GM12878 (cell line): ENCODE measurements at regions not wholly inside any gene's neighbourhood (a gene's known extent, or its start where the extent isn't known, plus 50 kb on each side); places are given as distances from the start of the nearest gene placed in this dataset.

Experiments
- ATAC-seq: fragments of 200-7000 bp; cut with Tn5 transposase; 3 replicates; pipeline ENCODE4 v1.9.1; 2020; ENCODE audit warnings: mild to moderate bottlenecking, moderate library complexity
- BruUV-seq: library from RNA; stranded (reverse); fragments of 400-500 nt; replicated peaks from 2 replicates; lab custom pipeline; 2021; lab: Mats Ljungman, UMichigan
- CTCF ChIA-PET: fragments of 300-600 bp; sonication (Branson Sonifier 250); formaldehyde crosslinking; extraction: SDS; loops from one replicate; lab custom pipeline; 2021; ENCODE audit warnings: inconsistent platforms; lab: Yijun Ruan, JAX
- POLR2A ChIA-PET: fragments of 350-600 bp; formaldehyde crosslinking; extraction: SDS; loops from one replicate; lab custom pipeline; 2021; ENCODE audit warnings: inconsistent platforms; lab: Charles Lee
- RAD21 ChIA-PET: fragments of 300-600 bp; sonication (Branson Sonifier 250); formaldehyde crosslinking; loops from one replicate; lab custom pipeline; 2023; ENCODE audit warnings: antibody characterized with exemption; ENCODE audit not compliant: unreplicated experiment; lab: Charles Lee
- SMC1A ChIA-PET: fragments of 300-600 bp; sonication (Branson Sonifier 250); formaldehyde crosslinking; loops from one replicate; lab custom pipeline; 2023; ENCODE audit not compliant: unreplicated experiment, uncharacterized antibody; lab: Charles Lee
- DNase-seq: peaks from one replicate; pipeline ENCODE4 v3.0.0-alpha.2; 2011; ENCODE audit warnings: low read depth, low spot score
- FAIRE-seq: peaks from 3 replicates; lab custom pipeline; 2011; peaks lifted over from hg19 to GRCh38; lab: Jason Lieb, UNC
- H2AFZ ChIP-seq: 2 replicates; pipeline ENCODE4 v1.6.0; 2011; ENCODE audit warnings: low read depth, low read length, control low read depth; ENCODE audit not compliant: control insufficient read depth
- H3K27ac ChIP-seq: 2 replicates; pipeline ENCODE4 v1.5.1; 2011; ENCODE audit warnings: control low read depth; ENCODE audit not compliant: control insufficient read depth, insufficient read depth
- H3K27me3 ChIP-seq, 2 experiments: replicated peaks in 1 of 2; 2 replicates each; pipeline versions ENCODE4 v1.6.0 to v1.6.1; 2011; ENCODE audit warnings: low read length in 1 of 2; ENCODE audit not compliant: control insufficient read depth in 2 of 2, insufficient read depth in 2 of 2
- H3K36me3 ChIP-seq, 2 experiments: 2 replicates each; pipeline ENCODE4 v1.5.1; 2011; ENCODE audit warnings: low read length in 1 of 2; ENCODE audit not compliant: control insufficient read depth in 2 of 2, insufficient read depth in 2 of 2
- H3K4me1 ChIP-seq: 2 replicates; pipeline ENCODE4 v1.6.1; 2011; ENCODE audit warnings: mild to moderate bottlenecking, low read length, moderate library complexity, mixed read lengths; ENCODE audit not compliant: control insufficient read depth, insufficient read depth
- H3K4me2 ChIP-seq: 2 replicates; pipeline ENCODE4 v1.6.0; 2011; ENCODE audit warnings: control low read depth; ENCODE audit not compliant: control insufficient read depth, insufficient read depth
- H3K4me3 ChIP-seq: fragments of 200-600 bp; sonication (generic); 2 replicates; pipeline ENCODE4 v1.5.1; 2016
- H3K79me2 ChIP-seq: 2 replicates; pipeline ENCODE4 v1.6.0; 2011; ENCODE audit warnings: low read length; ENCODE audit not compliant: control insufficient read depth, insufficient read depth
- H3K9ac ChIP-seq: 2 replicates; pipeline ENCODE4 v1.8.0; 2011; ENCODE audit warnings: low read length, control low read depth, mixed read lengths; ENCODE audit not compliant: control insufficient read depth, insufficient read depth
- H3K9me3 ChIP-seq: replicated peaks from 3 replicates; pipeline ENCODE4 v1.5.1; 2011; ENCODE audit warnings: mild to moderate bottlenecking, low read length; ENCODE audit not compliant: control insufficient read depth, insufficient read depth
- H4K20me1 ChIP-seq: 2 replicates; pipeline ENCODE4 v1.6.0; 2011; ENCODE audit not compliant: control insufficient read depth, insufficient read depth
- BCLAF1 ChIP-seq: fragments of 450-650 bp; IDR thresholded peaks from 2 replicates; pipeline ENCODE4 v1.6.1; 2017; ENCODE audit warnings: antibody characterized with exemption, mild to moderate bottlenecking, moderate library complexity
- CHD2 ChIP-seq: IDR thresholded peaks from 2 replicates; pipeline ENCODE4 v1.6.1; 2011; ENCODE audit warnings: low read depth, low read length, improper control_type of control experiment, borderline replicate concordance
- JUND ChIP-seq: IDR thresholded peaks from 2 replicates; pipeline ENCODE4 v1.6.1; 2012; ENCODE audit warnings: low read depth, mild to moderate bottlenecking, low read length, improper control_type of control experiment, moderate library complexity
- ZNF592 ChIP-seq: fragments of 450-650 bp; IDR thresholded peaks from 2 replicates; pipeline ENCODE4 v1.6.1; 2017; ENCODE audit warnings: mild to moderate bottlenecking, moderate library complexity
- WGBS: methylation state at CpG from one replicate; pipeline ENCODE4 v1.1.6; 2016; ENCODE audit warnings: low lambda C conversion rate; ENCODE audit not compliant: insufficient replicate concordance, insufficient coverage; ENCODE audit errors: missing lambda C conversion rate; 5-methylcytosine and 5-hydroxymethylcytosine counted together
- in situ Hi-C: fragments of 300-500 bp; cut with MboI; formaldehyde crosslinking; loops from 9 replicates; pipeline ENCODE4 v1.14.3; 2018; ENCODE audit warnings: mixed read lengths
- intact Hi-C: fragments of 100-400 bp; cut with micrococcal nuclease; formaldehyde crosslinking; loops from one replicate; pipeline ENCODE4 v1.14.2; 2022; ENCODE audit not compliant: unreplicated experiment
- TF ChIP-seq, protein P1 (sequence below), 3 experiments: IDR thresholded peaks in 2 of 3; conservative IDR thresholded peaks in 1 of 3; 2 replicates each; pipeline ENCODE4 v1.5.1; 2011; ENCODE audit warnings: low read depth in 3 of 3, low read length in 3 of 3, mild to moderate bottlenecking in 3 of 3, control low read depth in 2 of 3, moderate library complexity in 2 of 3, inconsistent platforms in 1 of 3, mixed read lengths in 1 of 3; ENCODE audit not compliant: control insufficient read depth in 2 of 3, insufficient read depth in 1 of 3; ENCODE audit errors: extremely low read depth in 1 of 3
- TF ChIP-seq, protein P2 (sequence below): IDR thresholded peaks from 2 replicates; pipeline ENCODE4 v1.6.1; 2011; ENCODE audit warnings: borderline replicate concordance, low read depth, mild to moderate bottlenecking, moderate library complexity, low read length; ENCODE audit not compliant: insufficient read depth, poor library complexity, severe bottlenecking
- TF ChIP-seq, protein P3 (sequence below): fragments of 450-650 bp; formaldehyde crosslinking; IDR thresholded peaks from 2 replicates; pipeline ENCODE4 v1.4.0; 2022; ENCODE audit warnings: mild to moderate bottlenecking, moderate library complexity

DNA sequence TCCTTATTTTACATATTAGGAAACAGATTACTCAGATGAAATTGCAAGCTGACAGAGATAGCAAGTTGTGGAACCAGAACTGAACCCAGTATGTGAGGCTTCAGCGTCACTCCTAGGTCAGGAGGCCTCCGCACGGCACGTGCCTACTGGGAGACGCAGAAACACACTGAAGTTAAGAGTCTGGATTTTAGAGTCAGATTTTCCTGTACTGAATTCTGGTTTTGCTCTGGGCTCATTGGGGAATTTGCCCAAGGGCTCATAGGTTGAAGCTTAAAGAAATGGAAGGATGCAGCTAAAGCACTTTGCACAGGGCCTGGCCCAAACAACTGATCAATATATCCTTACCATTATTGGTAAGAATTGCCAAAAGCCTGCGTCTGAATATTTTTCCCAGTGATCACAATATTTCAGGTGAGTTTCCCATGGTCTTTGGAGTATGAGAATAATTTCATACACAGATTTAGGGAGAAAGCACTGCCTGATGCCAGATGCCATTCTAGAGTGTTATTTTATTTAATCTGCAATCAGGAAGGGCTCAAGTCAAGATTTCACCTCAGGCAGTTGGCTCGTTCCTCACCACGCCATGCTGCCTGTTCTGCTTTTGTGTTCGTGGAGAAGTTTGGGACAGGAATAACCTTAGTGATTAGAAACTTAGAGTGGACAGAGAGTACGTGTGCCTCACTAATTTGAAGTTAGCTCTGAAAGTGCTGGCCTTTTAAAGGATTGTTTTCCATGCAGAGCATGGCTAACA lies 331.9 kb downstream of the MYCN start:
- CTCF ChIA-PET: interaction anchor here (0.8 kb wide), 1 partner anchor 10 kb away, joined by 3 read pairs; no protein-coding TSS in a partner anchor
- Histone ChIP-seq H3K36me3 (no peaks in the 10 kb centered on the region), H4K20me1 (no peaks in the 10 kb centered on the region), H3K9ac (no peak overlapping the region), H3K27ac (no peak overlapping the region), H3K27me3 (no peaks in the 10 kb centered on the region), H3K4me3 (no peak overlapping the region), H3K4me2 (no peak overlapping the region), H3K4me1 (no peaks in the 10 kb centered on the region), H2AFZ (no peak overlapping the region), H3K9me3 (no peaks in the 10 kb centered on the region; the same call in 2 of the 3 replicates), H3K79me2 (no peaks in the 10 kb centered on the region)
- 31% methylated on average over 10 of the region's 10 CpGs for WGBS
- intact Hi-C loops (no loop called here), in situ Hi-C loops (no loop called here)
- FAIRE-seq (no peak), DNase-seq (no peak), ATAC-seq (no peak)
- BruUV-seq: no TSS peak
- RAD21 ChIA-PET: no interaction called here
- POLR2A ChIA-PET: no interaction called here
- SMC1A ChIA-PET: no interaction called here
- TF ChIP-seq, protein P1, sequence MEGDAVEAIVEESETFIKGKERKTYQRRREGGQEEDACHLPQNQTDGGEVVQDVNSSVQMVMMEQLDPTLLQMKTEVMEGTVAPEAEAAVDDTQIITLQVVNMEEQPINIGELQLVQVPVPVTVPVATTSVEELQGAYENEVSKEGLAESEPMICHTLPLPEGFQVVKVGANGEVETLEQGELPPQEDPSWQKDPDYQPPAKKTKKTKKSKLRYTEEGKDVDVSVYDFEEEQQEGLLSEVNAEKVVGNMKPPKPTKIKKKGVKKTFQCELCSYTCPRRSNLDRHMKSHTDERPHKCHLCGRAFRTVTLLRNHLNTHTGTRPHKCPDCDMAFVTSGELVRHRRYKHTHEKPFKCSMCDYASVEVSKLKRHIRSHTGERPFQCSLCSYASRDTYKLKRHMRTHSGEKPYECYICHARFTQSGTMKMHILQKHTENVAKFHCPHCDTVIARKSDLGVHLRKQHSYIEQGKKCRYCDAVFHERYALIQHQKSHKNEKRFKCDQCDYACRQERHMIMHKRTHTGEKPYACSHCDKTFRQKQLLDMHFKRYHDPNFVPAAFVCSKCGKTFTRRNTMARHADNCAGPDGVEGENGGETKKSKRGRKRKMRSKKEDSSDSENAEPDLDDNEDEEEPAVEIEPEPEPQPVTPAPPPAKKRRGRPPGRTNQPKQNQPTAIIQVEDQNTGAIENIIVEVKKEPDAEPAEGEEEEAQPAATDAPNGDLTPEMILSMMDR (IDR thresholded peaks at IDR 0.05 in 2 of 3, conservative IDR thresholded peaks at IDR 0.05 in 1 of 3; ENCODE audit: control insufficient read depth in 2 of 3, extremely low read depth in 1 of 3, insufficient read depth in 1 of 3, low read depth in 3 of 3, low read length in 3 of 3): no peak
- TF ChIP-seq, protein P2, sequence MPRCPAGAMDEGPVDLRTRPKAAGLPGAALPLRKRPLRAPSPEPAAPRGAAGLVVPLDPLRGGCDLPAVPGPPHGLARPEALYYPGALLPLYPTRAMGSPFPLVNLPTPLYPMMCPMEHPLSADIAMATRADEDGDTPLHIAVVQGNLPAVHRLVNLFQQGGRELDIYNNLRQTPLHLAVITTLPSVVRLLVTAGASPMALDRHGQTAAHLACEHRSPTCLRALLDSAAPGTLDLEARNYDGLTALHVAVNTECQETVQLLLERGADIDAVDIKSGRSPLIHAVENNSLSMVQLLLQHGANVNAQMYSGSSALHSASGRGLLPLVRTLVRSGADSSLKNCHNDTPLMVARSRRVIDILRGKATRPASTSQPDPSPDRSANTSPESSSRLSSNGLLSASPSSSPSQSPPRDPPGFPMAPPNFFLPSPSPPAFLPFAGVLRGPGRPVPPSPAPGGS: no peak
- TF ChIP-seq, protein P3, sequence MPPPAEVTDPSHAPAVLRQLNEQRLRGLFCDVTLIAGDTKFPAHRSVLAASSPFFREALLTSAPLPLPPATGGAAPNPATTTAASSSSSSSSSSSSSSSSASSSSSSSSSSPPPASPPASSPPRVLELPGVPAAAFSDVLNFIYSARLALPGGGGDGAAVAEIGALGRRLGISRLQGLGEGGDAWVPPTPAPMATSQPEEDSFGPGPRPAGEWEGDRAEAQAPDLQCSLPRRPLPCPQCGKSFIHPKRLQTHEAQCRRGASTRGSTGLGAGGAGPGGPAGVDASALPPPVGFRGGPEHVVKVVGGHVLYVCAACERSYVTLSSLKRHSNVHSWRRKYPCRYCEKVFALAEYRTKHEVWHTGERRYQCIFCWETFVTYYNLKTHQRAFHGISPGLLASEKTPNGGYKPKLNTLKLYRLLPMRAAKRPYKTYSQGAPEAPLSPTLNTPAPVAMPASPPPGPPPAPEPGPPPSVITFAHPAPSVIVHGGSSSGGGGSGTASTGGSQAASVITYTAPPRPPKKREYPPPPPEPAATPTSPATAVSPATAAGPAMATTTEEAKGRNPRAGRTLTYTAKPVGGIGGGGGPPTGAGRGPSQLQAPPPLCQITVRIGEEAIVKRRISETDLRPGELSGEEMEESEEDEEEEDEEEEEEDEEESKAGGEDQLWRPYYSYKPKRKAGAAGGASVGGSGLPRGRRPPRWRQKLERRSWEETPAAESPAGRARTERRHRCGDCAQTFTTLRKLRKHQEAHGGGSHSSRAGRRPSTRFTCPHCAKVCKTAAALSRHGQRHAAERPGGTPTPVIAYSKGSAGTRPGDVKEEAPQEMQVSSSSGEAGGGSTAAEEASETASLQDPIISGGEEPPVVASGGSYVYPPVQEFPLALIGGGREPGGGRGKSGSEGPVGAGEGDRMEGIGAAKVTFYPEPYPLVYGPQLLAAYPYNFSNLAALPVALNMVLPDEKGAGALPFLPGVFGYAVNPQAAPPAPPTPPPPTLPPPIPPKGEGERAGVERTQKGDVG (CRISPR knock-in tag): no peak
- TF ChIP-seq JUND (no peak), ZNF592 (no peak), BCLAF1 (no peak), CHD2 (no peak)
